K562 (cell line): ENCODE measurements at regions not wholly inside any gene's neighbourhood (a gene's known extent, or its start where the extent isn't known, plus 50 kb on each side); places are given as distances from the start of the nearest gene placed in this dataset.

Experiments
- ATAC-seq: fragments of 200-7000 bp; cut with Tn5 transposase; 3 replicates; pipeline ENCODE4 v1.9.1; 2020; ENCODE audit warnings: moderate library complexity
- BruUV-seq: library from RNA; stranded (reverse); fragments of 400-500 nt; replicated peaks from 2 replicates; lab custom pipeline; 2021; lab: Mats Ljungman, UMichigan
- CTCF ChIA-PET: fragments of 300-600 bp; formaldehyde crosslinking; extraction: SDS; loops from one replicate; lab custom pipeline; 2021; ENCODE audit warnings: low intra/inter-chr PET ratio; lab: Yijun Ruan, JAX
- POLR2A ChIA-PET: fragments of 300-600, 350-650 bp; sonication (Branson Sonifier 250); formaldehyde crosslinking; extraction: SDS; loops from one replicate; lab custom pipeline; 2021; ENCODE audit warnings: antibody characterized with exemption, inconsistent platforms; lab: Yijun Ruan, JAX
- DNase-seq, 4 experiments: peaks; one replicate each; pipeline versions ENCODE4 v3.0.0 to v3.0.0-alpha.2; 2011 to 2018; ENCODE audit warnings: low spot score in 3 of 4, mixed read lengths in 3 of 4; ENCODE audit errors: extremely low read depth in 1 of 4
- FAIRE-seq: peaks from 2 replicates; lab custom pipeline; 2011; peaks lifted over from hg19 to GRCh38; lab: Jason Lieb, UNC
- H2AFZ ChIP-seq: 2 replicates; pipeline ENCODE4 v1.6.0; 2011; ENCODE audit warnings: low read depth, low read length, control low read depth, inconsistent platforms
- H3K27ac ChIP-seq: fragments of 200-600 bp; 3 replicates; pipeline ENCODE4 v1.8.0; 2011; ENCODE audit warnings: low read depth, mild to moderate bottlenecking, control low read depth, inconsistent platforms, low read length, moderate library complexity, mixed read lengths; ENCODE audit errors: extremely low read depth
- H3K27me3 ChIP-seq, 2 experiments: fragments of 300-600 bp in 1 of 2; 2 replicates in 1 of 2; 3 replicates in 1 of 2; pipeline versions ENCODE4 v1.6.0 to v1.8.0; 2011; ENCODE audit warnings: inconsistent platforms in 2 of 2, low read length in 2 of 2, mild to moderate bottlenecking in 1 of 2, mixed read lengths in 1 of 2, moderate library complexity in 1 of 2; ENCODE audit not compliant: control insufficient read depth in 2 of 2, insufficient read depth in 2 of 2
- H3K36me3 ChIP-seq: fragments of 300-600 bp; 3 replicates; pipeline ENCODE4 v1.8.0; 2011; ENCODE audit warnings: mild to moderate bottlenecking, low read length, inconsistent platforms; ENCODE audit not compliant: control insufficient read depth, insufficient read depth
- H3K4me1 ChIP-seq, 2 experiments: fragments of 200-600 bp in 1 of 2; replicated peaks in 1 of 2; 2 replicates in 1 of 2; 3 replicates in 1 of 2; pipeline versions ENCODE4 v1.5.1 to v1.8.0; 2011; ENCODE audit warnings: inconsistent platforms in 2 of 2, low read length in 2 of 2, mild to moderate bottlenecking in 1 of 2, mixed read lengths in 1 of 2, moderate library complexity in 1 of 2; ENCODE audit not compliant: control insufficient read depth in 2 of 2, insufficient read depth in 2 of 2
- H3K4me2 ChIP-seq: 2 replicates; pipeline ENCODE4 v1.6.1; 2011; ENCODE audit warnings: low read length, control low read depth, inconsistent platforms, mixed read lengths; ENCODE audit not compliant: insufficient read depth
- H3K4me3 ChIP-seq: fragments of 200-600 bp; sonication (generic), shearing (Covaris generic); 2 replicates; pipeline ENCODE4 v1.5.1; 2016; ENCODE audit warnings: control low read depth, inconsistent platforms
- H3K79me2 ChIP-seq: fragments of 200-600 bp; 3 replicates; pipeline ENCODE4 v1.8.0; 2011; ENCODE audit warnings: low read length, inconsistent platforms; ENCODE audit not compliant: control insufficient read depth, insufficient read depth
- H3K9ac ChIP-seq, 2 experiments: 2 replicates each; pipeline versions ENCODE4 v1.6.0 to v1.6.1; 2011; ENCODE audit warnings: low read depth in 2 of 2, low read length in 2 of 2, control low read depth in 1 of 2, inconsistent platforms in 1 of 2, mild to moderate bottlenecking in 1 of 2, mixed read lengths in 1 of 2; ENCODE audit not compliant: insufficient read depth in 1 of 2
- H3K9me1 ChIP-seq: one replicate; pipeline ENCODE4 v1.6.0; 2011; ENCODE audit warnings: inconsistent platforms, mild to moderate bottlenecking, low read length, moderate library complexity; ENCODE audit not compliant: control insufficient read depth, insufficient read depth
- H3K9me3 ChIP-seq: replicated peaks from 2 replicates; pipeline ENCODE4 v1.5.1; 2011; ENCODE audit warnings: low read depth, low read length, inconsistent platforms; ENCODE audit not compliant: control insufficient read depth, insufficient read depth
- H4K20me1 ChIP-seq: replicated peaks from 2 replicates; pipeline ENCODE4 v1.6.1; 2011; ENCODE audit warnings: low read length, inconsistent platforms, mixed read lengths; ENCODE audit not compliant: control insufficient read depth, insufficient read depth
- GATAD2A ChIP-seq: fragments of 450-650 bp; IDR thresholded peaks from 2 replicates; pipeline ENCODE4 v1.6.1; 2017
- SIN3A ChIP-seq, 2 experiments: fragments of 150-350 bp in 1 of 2; IDR thresholded peaks; 2 replicates each; pipeline ENCODE4 v1.6.1; 2011 to 2016; ENCODE audit warnings: borderline replicate concordance in 2 of 2, low read depth in 2 of 2, low read length in 2 of 2, mild to moderate bottlenecking in 2 of 2, moderate library complexity in 2 of 2; ENCODE audit not compliant: control insufficient read depth in 1 of 2
- TARDBP ChIP-seq: fragments of 450-650 bp; IDR thresholded peaks from 2 replicates; pipeline ENCODE4 v1.6.1; 2016
- ZBED1 ChIP-seq: IDR thresholded peaks from 2 replicates; pipeline ENCODE4 v1.6.1; 2014
- ZNF239 ChIP-seq: fragments of 250-450 bp; sonication (Bioruptor Pico); IDR thresholded peaks from 2 replicates; pipeline ENCODE4 v1.4.0; 2020; ENCODE audit warnings: mild to moderate bottlenecking
- WGBS: fragments of 100-300 bp; shearing (Covaris generic); methylation state at CpG from one replicate; pipeline ENCODE4 v1.1.6; 2016; ENCODE audit warnings: low coverage, mixed read lengths; ENCODE audit not compliant: insufficient coverage; ENCODE audit errors: missing lambda C conversion rate; 5-methylcytosine and 5-hydroxymethylcytosine counted together
- in situ Hi-C: fragments of 300-500 bp; cut with MboI; formaldehyde crosslinking; loops from 4 replicates; pipeline ENCODE4 v1.15.0; 2018; ENCODE audit warnings: inconsistent platforms, mixed read lengths
- intact Hi-C: fragments of 100-400 bp; cut with micrococcal nuclease; formaldehyde crosslinking; loops from 2 replicates; pipeline ENCODE4 v1.14.2; 2022
- TF ChIP-seq, protein P1 (sequence below): fragments of 450-650 bp; conservative IDR thresholded peaks from 2 replicates; pipeline ENCODE4 v1.6.1; 2016; ENCODE audit warnings: missing genetic modification characterization, low read depth, mild to moderate bottlenecking, missing compliant biosample characterization, moderate library complexity

DNA sequence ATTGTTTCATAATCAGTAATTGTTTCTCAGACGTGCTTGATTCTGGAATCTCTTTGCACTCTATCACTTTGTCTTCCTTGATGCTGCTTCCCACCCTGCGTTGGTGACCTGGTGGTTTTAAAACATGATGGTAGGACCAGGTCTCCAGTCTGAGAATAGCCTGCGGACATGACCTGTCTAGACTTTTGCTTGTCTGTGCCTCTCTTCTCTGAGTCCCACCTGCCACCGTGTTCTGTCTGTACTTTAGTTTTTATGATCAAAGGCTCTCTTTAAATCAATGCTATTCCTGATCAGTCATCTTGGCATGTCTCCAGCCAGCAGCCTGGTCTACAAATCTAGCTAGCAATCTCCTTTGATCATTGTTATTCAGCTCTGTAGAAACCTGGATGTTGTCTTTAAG lies 933.9 kb downstream of the DIAPH3 start:
- no peak overlapping the region for H3K9ac ChIP-seq
- H3K36me3 ChIP-seq, result no peaks in the 10 kb centered on the region
- no peak overlapping the region for H3K4me3 ChIP-seq
- no peaks in the 10 kb centered on the region for H3K9me3 ChIP-seq
- CTCF ChIA-PET, result no interaction called here
- intact Hi-C loops, result no loop called here
- no peak for ATAC-seq
- WGBS, result 0% methylated on average over 2 of the region's 4 CpGs
- H3K27ac ChIP-seq, result no peak overlapping the region
- TF ChIP-seq ZNF239 (no peak), TARDBP (no peak), SIN3A (IDR thresholded peaks at IDR 0.05; ENCODE audit: borderline replicate concordance in 2 of 2, control insufficient read depth in 1 of 2, low read depth in 2 of 2, low read length in 2 of 2) (no peak), GATAD2A (no peak), ZBED1 (no peak)
- TF ChIP-seq, protein P1, sequence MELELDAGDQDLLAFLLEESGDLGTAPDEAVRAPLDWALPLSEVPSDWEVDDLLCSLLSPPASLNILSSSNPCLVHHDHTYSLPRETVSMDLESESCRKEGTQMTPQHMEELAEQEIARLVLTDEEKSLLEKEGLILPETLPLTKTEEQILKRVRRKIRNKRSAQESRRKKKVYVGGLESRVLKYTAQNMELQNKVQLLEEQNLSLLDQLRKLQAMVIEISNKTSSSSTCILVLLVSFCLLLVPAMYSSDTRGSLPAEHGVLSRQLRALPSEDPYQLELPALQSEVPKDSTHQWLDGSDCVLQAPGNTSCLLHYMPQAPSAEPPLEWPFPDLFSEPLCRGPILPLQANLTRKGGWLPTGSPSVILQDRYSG (tag), result no peak
- H4K20me1 ChIP-seq, result no peaks in the 10 kb centered on the region
- no TSS peak for BruUV-seq
- FAIRE-seq, result no peak
- H3K4me2 ChIP-seq, result no peak overlapping the region
- no peaks in the 10 kb centered on the region for H3K9me1 ChIP-seq
- POLR2A ChIA-PET, result no interaction called here
- H2AFZ ChIP-seq, result no peak overlapping the region
- H3K79me2 ChIP-seq, result no peaks in the 10 kb centered on the region
- no peaks in the 10 kb centered on the region for H3K27me3 ChIP-seq
- no peak for DNase-seq
- in situ Hi-C loops, result no loop called here
- no peaks in the 10 kb centered on the region for H3K4me1 ChIP-seq
